Rectal smooth muscle tissue (tissue), 1 donor: ENCODE measurements at regions not wholly inside any gene's neighbourhood (a gene's known extent, or its start where the extent isn't known, plus 50 kb on each side); places are given as distances from the start of the nearest gene placed in this dataset.
"Not testable (repeated sequence)": the region's sequence is repeated elsewhere in the genome, so short reads cannot be mapped to it uniquely, and the experiment has no call there.

Experiments
- H3K27ac ChIP-seq: one replicate; pipeline ENCODE4 v1.7.0; 2013; ENCODE audit warnings: low read depth, low read length, inconsistent platforms
- H3K27me3 ChIP-seq: one replicate; pipeline ENCODE4 v1.7.0; 2013; ENCODE audit warnings: low read length; ENCODE audit not compliant: control insufficient read depth, insufficient read depth
- H3K36me3 ChIP-seq: one replicate; pipeline ENCODE4 v1.7.0; 2013; ENCODE audit warnings: low read length; ENCODE audit not compliant: control insufficient read depth, insufficient read depth
- H3K4me1 ChIP-seq: one replicate; pipeline ENCODE4 v1.7.0; 2013; ENCODE audit warnings: low read length; ENCODE audit not compliant: control insufficient read depth, insufficient read depth
- H3K4me3 ChIP-seq: one replicate; pipeline ENCODE4 v1.7.0; 2013; ENCODE audit warnings: low read length
- H3K9ac ChIP-seq: one replicate; pipeline ENCODE4 v1.7.0; 2013; ENCODE audit warnings: low read length

GRCh38 chr12:70008944-70009343, 183.9 kb downstream of the MYRFL start:
- Histone ChIP-seq H3K27ac (no peak overlapping the region), H3K4me3 (no peak overlapping the region), H3K9ac (no peak overlapping the region), H3K4me1 (no peaks in the 10 kb centered on the region), H3K36me3 (no peaks in the 10 kb centered on the region), H3K27me3 (no peaks in the 10 kb centered on the region)

GRCh38 chr12:70011353-70011752, 186.3 kb downstream of the MYRFL start:
- H3K27ac ChIP-seq, result no peak overlapping the region
- H3K9ac ChIP-seq, result no peak overlapping the region
- H3K36me3 ChIP-seq, result no peaks in the 10 kb centered on the region

GRCh38 chr12:70013016-70013415, 188.0 kb downstream of the MYRFL start:
- not testable (repeated sequence) for H3K4me1 ChIP-seq, H3K4me3 ChIP-seq, H3K27ac ChIP-seq, H3K27me3 ChIP-seq, H3K36me3 ChIP-seq, H3K9ac ChIP-seq

More at GRCh38 chr12:70011353-70011752, 186.3 kb downstream of the MYRFL start:
- no peak overlapping the region for H3K4me3 ChIP-seq
- no peaks in the 10 kb centered on the region for H3K27me3 ChIP-seq
- H3K4me1 ChIP-seq, result no peaks in the 10 kb centered on the region

GRCh38 chr12:70028515-70028914, 203.5 kb downstream of the MYRFL start:
- H3K27me3 ChIP-seq, result no peaks in the 10 kb centered on the region
- H3K4me1 ChIP-seq, result no peaks in the 10 kb centered on the region
- H3K27ac ChIP-seq, result no peak overlapping the region
- H3K36me3 ChIP-seq, result no peaks in the 10 kb centered on the region
- no peak overlapping the region for H3K9ac ChIP-seq
- no peak overlapping the region for H3K4me3 ChIP-seq

GRCh38 chr12:70028918-70029317, 203.9 kb downstream of the MYRFL start:
- Histone ChIP-seq H3K27me3 (no peaks in the 10 kb centered on the region), H3K9ac (no peak overlapping the region), H3K36me3 (no peaks in the 10 kb centered on the region), H3K4me3 (no peak overlapping the region), H3K4me1 (no peaks in the 10 kb centered on the region), H3K27ac (no peak overlapping the region)

- Histone ChIP-seq H3K36me3 (no peaks in the 10 kb centered on the region), H3K27ac (no peak overlapping the region), H3K27me3 (no peaks in the 10 kb centered on the region), H3K4me1 (no peaks in the 10 kb centered on the region), H3K4me3 (no peak overlapping the region), H3K9ac (no peak overlapping the region)
Measured at GRCh38 chr12:70031046-70031445, 206.0 kb downstream of the MYRFL start.

GRCh38 chr12:70032076-70032475, 207.0 kb downstream of the MYRFL start:
- H3K4me3 ChIP-seq, result no peak overlapping the region

GRCh38 chr12:70033310-70033709, 208.3 kb downstream of the MYRFL start:
- Histone ChIP-seq H3K4me1 (no peaks in the 10 kb centered on the region), H3K4me3 (no peak overlapping the region), H3K36me3 (no peaks in the 10 kb centered on the region), H3K27ac (no peak overlapping the region), H3K27me3 (no peaks in the 10 kb centered on the region), H3K9ac (no peak overlapping the region)

More at GRCh38 chr12:70032076-70032475, 207.0 kb downstream of the MYRFL start:
- no peaks in the 10 kb centered on the region for H3K36me3 ChIP-seq
- H3K4me1 ChIP-seq, result no peaks in the 10 kb centered on the region
- no peaks in the 10 kb centered on the region for H3K27me3 ChIP-seq
- H3K27ac ChIP-seq, result no peak overlapping the region
- H3K9ac ChIP-seq, result no peak overlapping the region

- Histone ChIP-seq H3K36me3 (no peaks in the 10 kb centered on the region), H3K27ac (no peak overlapping the region)
Measured at GRCh38 chr12:70040141-70040540, 203.1 kb upstream of the CNOT2 start.

GRCh38 chr12:70042675-70043074, 200.6 kb upstream of the CNOT2 start:
- Histone ChIP-seq H3K4me1 (no peaks in the 10 kb centered on the region), H3K36me3 (no peaks in the 10 kb centered on the region), H3K4me3 (no peak overlapping the region), H3K9ac (no peak overlapping the region), H3K27ac (no peak overlapping the region), H3K27me3 (no peaks in the 10 kb centered on the region)

More at GRCh38 chr12:70040141-70040540, 203.1 kb upstream of the CNOT2 start:
- Histone ChIP-seq H3K4me1 (no peaks in the 10 kb centered on the region), H3K4me3 (no peak overlapping the region), H3K9ac (no peak overlapping the region), H3K27me3 (no peaks in the 10 kb centered on the region)

GRCh38 chr12:70043490-70044138, 199.6 kb upstream of the CNOT2 start:
- Histone ChIP-seq H3K9ac (no peak overlapping the region), H3K4me1 (no peaks in the 10 kb centered on the region), H3K4me3 (no peak overlapping the region), H3K27me3 (no peaks in the 10 kb centered on the region), H3K36me3 (no peaks in the 10 kb centered on the region), H3K27ac (no peak overlapping the region)

- no peak overlapping the region for H3K4me3 ChIP-seq
- no peaks in the 10 kb centered on the region for H3K36me3 ChIP-seq
- H3K9ac ChIP-seq, result no peak overlapping the region
- no peaks in the 10 kb centered on the region for H3K4me1 ChIP-seq
- H3K27me3 ChIP-seq, result no peaks in the 10 kb centered on the region
- no peak overlapping the region for H3K27ac ChIP-seq
Measured at GRCh38 chr12:70044167-70044566, 199.1 kb upstream of the CNOT2 start.

GRCh38 chr12:70045036-70045435, 198.2 kb upstream of the CNOT2 start:
- H3K27me3 ChIP-seq, result no peaks in the 10 kb centered on the region
- no peaks in the 10 kb centered on the region for H3K36me3 ChIP-seq
- H3K4me3 ChIP-seq, result no peak overlapping the region
- H3K27ac ChIP-seq, result no peak overlapping the region
- H3K9ac ChIP-seq, result no peak overlapping the region
- H3K4me1 ChIP-seq, result no peaks in the 10 kb centered on the region
